Thyroid gland (tissue), 4 donors: ENCODE measurements at regions not wholly inside any gene's neighbourhood (a gene's known extent, or its start where the extent isn't known, plus 50 kb on each side); places are given as distances from the start of the nearest gene placed in this dataset.

ENCODE experiments used
- POLR2A ChIP-seq, 2 donors: fragments of 450-650 bp; IDR thresholded peaks; one replicate each; pipeline ENCODE4 v1.6.1; 2017; ENCODE audit warnings: antibody characterized with exemption in 2 of 2, mild to moderate bottlenecking in 2 of 2, moderate library complexity in 1 of 2
- TF ChIP-seq, protein P1 (sequence below), 6 experiments: fragments of 200-600 bp in 3 of 6; fragments of 450-650 bp in 3 of 6; sonication (generic) in 3 of 6; IDR thresholded peaks; one replicate each; pipeline ENCODE4 v1.5.1; 2016 to 2019; ENCODE audit warnings: antibody characterized with exemption in 6 of 6, mild to moderate bottlenecking in 2 of 6, inconsistent platforms in 1 of 6, moderate library complexity in 1 of 6

DNA sequence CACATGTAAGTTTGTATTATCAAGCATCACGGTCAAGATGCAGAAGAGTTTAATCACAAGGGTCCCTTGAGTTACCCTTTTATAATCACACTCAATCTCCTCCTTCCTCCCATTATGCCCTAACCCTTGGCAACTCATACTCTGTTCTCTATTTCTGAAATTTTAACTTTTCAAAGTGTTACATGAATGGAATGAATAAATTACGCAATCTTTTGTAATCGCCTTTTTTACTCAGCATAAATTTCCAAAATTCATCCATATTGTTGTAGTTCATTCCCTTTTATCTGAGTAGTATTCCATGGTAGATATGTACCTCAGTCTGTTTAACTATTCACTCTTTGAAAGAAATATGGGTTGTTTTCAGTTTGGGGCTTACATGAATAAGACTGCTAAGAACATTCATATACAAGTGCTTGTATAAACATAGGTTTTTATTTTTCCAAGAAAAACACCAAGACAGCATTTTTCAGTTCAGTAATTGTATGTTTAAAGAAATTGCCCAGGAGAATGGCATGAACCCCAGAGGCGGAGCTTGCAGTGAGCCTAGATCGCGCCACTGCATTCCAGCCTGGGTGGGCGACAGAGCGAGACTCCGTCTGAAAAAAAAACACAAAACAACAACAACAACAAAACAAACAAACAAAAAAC is 430.9 kb upstream of the KCNH7 start:
- TF ChIP-seq, protein P1, sequence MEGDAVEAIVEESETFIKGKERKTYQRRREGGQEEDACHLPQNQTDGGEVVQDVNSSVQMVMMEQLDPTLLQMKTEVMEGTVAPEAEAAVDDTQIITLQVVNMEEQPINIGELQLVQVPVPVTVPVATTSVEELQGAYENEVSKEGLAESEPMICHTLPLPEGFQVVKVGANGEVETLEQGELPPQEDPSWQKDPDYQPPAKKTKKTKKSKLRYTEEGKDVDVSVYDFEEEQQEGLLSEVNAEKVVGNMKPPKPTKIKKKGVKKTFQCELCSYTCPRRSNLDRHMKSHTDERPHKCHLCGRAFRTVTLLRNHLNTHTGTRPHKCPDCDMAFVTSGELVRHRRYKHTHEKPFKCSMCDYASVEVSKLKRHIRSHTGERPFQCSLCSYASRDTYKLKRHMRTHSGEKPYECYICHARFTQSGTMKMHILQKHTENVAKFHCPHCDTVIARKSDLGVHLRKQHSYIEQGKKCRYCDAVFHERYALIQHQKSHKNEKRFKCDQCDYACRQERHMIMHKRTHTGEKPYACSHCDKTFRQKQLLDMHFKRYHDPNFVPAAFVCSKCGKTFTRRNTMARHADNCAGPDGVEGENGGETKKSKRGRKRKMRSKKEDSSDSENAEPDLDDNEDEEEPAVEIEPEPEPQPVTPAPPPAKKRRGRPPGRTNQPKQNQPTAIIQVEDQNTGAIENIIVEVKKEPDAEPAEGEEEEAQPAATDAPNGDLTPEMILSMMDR (IDR thresholded peaks at IDR 0.05): no peak
- TF ChIP-seq POLR2A (IDR thresholded peaks at IDR 0.05): no peak
